ENCODE measurements at regions not wholly inside any gene's neighbourhood (a gene's known extent, or its start where the extent isn't known, plus 50 kb on each side); places are given as distances from the start of the nearest gene placed in this dataset.

DNA sequence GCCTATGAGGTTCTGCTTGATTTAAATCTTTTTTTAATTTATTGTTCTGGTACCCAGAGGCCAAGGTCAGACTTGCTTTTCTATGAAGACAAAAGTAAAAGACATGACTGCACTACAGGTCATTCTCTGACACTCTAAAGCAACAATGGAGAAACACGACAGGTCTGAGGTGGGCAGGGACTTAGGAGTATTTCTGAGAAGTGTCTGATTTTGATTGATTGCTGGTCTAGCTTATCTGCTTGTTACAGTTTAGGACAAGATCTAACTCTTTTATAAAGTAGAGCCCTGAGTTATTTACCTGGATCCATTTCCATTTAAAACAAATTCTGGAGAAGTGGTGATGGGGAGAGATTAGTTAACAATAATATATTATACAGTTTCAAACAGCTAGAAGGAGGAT lies 115.2 kb upstream of the STT3B start:
- TF ChIP-seq, protein P1, sequence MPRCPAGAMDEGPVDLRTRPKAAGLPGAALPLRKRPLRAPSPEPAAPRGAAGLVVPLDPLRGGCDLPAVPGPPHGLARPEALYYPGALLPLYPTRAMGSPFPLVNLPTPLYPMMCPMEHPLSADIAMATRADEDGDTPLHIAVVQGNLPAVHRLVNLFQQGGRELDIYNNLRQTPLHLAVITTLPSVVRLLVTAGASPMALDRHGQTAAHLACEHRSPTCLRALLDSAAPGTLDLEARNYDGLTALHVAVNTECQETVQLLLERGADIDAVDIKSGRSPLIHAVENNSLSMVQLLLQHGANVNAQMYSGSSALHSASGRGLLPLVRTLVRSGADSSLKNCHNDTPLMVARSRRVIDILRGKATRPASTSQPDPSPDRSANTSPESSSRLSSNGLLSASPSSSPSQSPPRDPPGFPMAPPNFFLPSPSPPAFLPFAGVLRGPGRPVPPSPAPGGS (IDR thresholded peaks at IDR 0.05) = no peak
- TF ChIP-seq, protein P2, sequence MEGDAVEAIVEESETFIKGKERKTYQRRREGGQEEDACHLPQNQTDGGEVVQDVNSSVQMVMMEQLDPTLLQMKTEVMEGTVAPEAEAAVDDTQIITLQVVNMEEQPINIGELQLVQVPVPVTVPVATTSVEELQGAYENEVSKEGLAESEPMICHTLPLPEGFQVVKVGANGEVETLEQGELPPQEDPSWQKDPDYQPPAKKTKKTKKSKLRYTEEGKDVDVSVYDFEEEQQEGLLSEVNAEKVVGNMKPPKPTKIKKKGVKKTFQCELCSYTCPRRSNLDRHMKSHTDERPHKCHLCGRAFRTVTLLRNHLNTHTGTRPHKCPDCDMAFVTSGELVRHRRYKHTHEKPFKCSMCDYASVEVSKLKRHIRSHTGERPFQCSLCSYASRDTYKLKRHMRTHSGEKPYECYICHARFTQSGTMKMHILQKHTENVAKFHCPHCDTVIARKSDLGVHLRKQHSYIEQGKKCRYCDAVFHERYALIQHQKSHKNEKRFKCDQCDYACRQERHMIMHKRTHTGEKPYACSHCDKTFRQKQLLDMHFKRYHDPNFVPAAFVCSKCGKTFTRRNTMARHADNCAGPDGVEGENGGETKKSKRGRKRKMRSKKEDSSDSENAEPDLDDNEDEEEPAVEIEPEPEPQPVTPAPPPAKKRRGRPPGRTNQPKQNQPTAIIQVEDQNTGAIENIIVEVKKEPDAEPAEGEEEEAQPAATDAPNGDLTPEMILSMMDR (IDR thresholded peaks at IDR 0.05) = no peak
- TF ChIP-seq, protein P3, sequence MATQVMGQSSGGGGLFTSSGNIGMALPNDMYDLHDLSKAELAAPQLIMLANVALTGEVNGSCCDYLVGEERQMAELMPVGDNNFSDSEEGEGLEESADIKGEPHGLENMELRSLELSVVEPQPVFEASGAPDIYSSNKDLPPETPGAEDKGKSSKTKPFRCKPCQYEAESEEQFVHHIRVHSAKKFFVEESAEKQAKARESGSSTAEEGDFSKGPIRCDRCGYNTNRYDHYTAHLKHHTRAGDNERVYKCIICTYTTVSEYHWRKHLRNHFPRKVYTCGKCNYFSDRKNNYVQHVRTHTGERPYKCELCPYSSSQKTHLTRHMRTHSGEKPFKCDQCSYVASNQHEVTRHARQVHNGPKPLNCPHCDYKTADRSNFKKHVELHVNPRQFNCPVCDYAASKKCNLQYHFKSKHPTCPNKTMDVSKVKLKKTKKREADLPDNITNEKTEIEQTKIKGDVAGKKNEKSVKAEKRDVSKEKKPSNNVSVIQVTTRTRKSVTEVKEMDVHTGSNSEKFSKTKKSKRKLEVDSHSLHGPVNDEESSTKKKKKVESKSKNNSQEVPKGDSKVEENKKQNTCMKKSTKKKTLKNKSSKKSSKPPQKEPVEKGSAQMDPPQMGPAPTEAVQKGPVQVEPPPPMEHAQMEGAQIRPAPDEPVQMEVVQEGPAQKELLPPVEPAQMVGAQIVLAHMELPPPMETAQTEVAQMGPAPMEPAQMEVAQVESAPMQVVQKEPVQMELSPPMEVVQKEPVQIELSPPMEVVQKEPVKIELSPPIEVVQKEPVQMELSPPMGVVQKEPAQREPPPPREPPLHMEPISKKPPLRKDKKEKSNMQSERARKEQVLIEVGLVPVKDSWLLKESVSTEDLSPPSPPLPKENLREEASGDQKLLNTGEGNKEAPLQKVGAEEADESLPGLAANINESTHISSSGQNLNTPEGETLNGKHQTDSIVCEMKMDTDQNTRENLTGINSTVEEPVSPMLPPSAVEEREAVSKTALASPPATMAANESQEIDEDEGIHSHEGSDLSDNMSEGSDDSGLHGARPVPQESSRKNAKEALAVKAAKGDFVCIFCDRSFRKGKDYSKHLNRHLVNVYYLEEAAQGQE (IDR thresholded peaks at IDR 0.05) = no peak
- TF ChIP-seq EP300 (IDR thresholded peaks at IDR 0.05) (no peak), MAFK (IDR thresholded peaks at IDR 0.05; ENCODE audit: partially characterized antibody) (no peak), SMC3 (IDR thresholded peaks at IDR 0.05) (no peak), SREBF2 (IDR thresholded peaks at IDR 0.05) (no peak), RAD21 (conservative IDR thresholded peaks at IDR 0.05 in 1 of 2, IDR thresholded peaks at IDR 0.05 in 1 of 2) (no peak)
- TF ChIP-seq, protein P4, sequence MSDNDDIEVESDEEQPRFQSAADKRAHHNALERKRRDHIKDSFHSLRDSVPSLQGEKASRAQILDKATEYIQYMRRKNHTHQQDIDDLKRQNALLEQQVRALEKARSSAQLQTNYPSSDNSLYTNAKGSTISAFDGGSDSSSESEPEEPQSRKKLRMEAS (IDR thresholded peaks at IDR 0.05) = no peak

All from A549 (cell line).